HEK293 (cell line): ENCODE measurements at regions not wholly inside any gene's neighbourhood (a gene's known extent, or its start where the extent isn't known, plus 50 kb on each side); places are given as distances from the start of the nearest gene placed in this dataset.

Experiments
- ZBTB17 ChIP-seq: fragments of 450-650 bp; formaldehyde crosslinking; IDR thresholded peaks from 2 replicates; pipeline ENCODE4 v1.5.1; 2016; ENCODE audit warnings: missing biosample characterization, missing genetic modification characterization
- ZNF302 ChIP-seq: fragments of 450-650 bp; formaldehyde crosslinking; IDR thresholded peaks from 2 replicates; pipeline ENCODE4 v1.5.1; 2016; ENCODE audit warnings: missing biosample characterization, missing genetic modification characterization, low read depth
- ZNF571 ChIP-seq: fragments of 450-650 bp; formaldehyde crosslinking; IDR thresholded peaks from 2 replicates; pipeline ENCODE4 v1.5.0; 2017; ENCODE audit warnings: missing biosample characterization, missing genetic modification characterization
- ZNF610 ChIP-seq: fragments of 450-650 bp; formaldehyde crosslinking; IDR thresholded peaks from 2 replicates; pipeline ENCODE4 v1.5.1; 2016; ENCODE audit warnings: missing biosample characterization, missing genetic modification characterization, borderline replicate concordance
- TF ChIP-seq, protein P1 (sequence below): fragments of 450-650 bp; formaldehyde crosslinking; IDR thresholded peaks from 2 replicates; pipeline ENCODE4 v1.5.1; 2016; ENCODE audit warnings: missing biosample characterization, missing genetic modification characterization
- TF ChIP-seq, protein P2 (sequence below): fragments of 450-650 bp; formaldehyde crosslinking; IDR thresholded peaks from 2 replicates; pipeline ENCODE4 v1.5.1; 2016; ENCODE audit warnings: missing biosample characterization, missing genetic modification characterization

DNA sequence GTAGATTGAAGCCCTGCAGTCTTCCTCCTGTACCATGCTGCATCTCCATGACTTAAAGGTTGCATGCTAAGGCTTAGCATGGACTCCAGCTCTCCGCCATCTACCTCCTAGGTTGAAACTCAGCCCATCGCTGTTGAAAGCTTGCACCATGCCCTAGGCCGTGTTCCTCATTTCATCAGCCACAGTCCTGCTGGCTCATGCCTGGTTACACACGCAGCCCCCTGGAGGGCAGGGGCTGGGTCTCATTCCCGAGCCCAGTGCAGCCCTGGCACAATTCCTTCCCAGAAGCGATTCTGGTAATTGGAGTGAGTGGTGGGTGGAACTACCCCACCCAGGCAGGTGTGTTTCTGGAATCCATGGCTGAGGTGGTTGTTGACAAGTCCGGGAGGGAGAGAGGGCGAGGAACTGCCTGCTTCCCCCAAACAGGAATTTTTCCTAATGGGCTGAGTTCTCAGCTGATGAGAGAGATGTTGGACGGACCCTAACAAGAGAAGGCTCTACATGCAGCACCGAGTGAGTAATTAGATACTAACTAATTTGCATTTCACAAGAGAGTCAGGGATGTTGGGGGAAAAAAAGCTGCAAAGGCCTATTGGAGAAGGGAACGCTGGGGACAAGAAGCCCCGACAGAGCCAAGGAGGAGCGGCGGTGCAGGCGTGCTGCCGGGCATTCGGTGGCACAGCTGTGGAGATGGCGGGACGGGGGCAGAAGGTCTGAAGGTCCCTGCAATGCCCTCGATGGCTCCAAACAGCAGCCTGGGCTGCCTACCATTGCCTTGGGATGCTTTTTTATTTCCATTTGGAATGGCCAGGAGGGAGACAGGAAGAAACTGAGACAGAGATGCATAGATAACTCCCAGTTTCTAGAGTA lies 92.3 kb upstream of the TLE3 start:
- TF ChIP-seq, protein P1, sequence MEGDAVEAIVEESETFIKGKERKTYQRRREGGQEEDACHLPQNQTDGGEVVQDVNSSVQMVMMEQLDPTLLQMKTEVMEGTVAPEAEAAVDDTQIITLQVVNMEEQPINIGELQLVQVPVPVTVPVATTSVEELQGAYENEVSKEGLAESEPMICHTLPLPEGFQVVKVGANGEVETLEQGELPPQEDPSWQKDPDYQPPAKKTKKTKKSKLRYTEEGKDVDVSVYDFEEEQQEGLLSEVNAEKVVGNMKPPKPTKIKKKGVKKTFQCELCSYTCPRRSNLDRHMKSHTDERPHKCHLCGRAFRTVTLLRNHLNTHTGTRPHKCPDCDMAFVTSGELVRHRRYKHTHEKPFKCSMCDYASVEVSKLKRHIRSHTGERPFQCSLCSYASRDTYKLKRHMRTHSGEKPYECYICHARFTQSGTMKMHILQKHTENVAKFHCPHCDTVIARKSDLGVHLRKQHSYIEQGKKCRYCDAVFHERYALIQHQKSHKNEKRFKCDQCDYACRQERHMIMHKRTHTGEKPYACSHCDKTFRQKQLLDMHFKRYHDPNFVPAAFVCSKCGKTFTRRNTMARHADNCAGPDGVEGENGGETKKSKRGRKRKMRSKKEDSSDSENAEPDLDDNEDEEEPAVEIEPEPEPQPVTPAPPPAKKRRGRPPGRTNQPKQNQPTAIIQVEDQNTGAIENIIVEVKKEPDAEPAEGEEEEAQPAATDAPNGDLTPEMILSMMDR (tag by site-specific recombination), result no peak
- TF ChIP-seq ZNF610, result no peak
- no peak for TF ChIP-seq ZNF302 (tag by site-specific recombination)
- TF ChIP-seq, protein P2, sequence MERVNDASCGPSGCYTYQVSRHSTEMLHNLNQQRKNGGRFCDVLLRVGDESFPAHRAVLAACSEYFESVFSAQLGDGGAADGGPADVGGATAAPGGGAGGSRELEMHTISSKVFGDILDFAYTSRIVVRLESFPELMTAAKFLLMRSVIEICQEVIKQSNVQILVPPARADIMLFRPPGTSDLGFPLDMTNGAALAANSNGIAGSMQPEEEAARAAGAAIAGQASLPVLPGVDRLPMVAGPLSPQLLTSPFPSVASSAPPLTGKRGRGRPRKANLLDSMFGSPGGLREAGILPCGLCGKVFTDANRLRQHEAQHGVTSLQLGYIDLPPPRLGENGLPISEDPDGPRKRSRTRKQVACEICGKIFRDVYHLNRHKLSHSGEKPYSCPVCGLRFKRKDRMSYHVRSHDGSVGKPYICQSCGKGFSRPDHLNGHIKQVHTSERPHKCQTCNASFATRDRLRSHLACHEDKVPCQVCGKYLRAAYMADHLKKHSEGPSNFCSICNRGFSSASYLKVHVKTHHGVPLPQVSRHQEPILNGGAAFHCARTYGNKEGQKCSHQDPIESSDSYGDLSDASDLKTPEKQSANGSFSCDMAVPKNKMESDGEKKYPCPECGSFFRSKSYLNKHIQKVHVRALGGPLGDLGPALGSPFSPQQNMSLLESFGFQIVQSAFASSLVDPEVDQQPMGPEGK (tag by site-specific recombination), result no peak
- no peak for TF ChIP-seq ZBTB17 (tag by site-specific recombination)
- no peak for TF ChIP-seq ZNF571 (tag by site-specific recombination)
